HT-29 (cell line): ENCODE measurements at regions not wholly inside any gene's neighbourhood (a gene's known extent, or its start where the extent isn't known, plus 50 kb on each side); places are given as distances from the start of the nearest gene placed in this dataset.

Source experiments
- DNase-seq: peaks from one replicate; pipeline ENCODE4 v3.0.0-alpha.2; 2015; ENCODE audit warnings: low spot score

DNA sequence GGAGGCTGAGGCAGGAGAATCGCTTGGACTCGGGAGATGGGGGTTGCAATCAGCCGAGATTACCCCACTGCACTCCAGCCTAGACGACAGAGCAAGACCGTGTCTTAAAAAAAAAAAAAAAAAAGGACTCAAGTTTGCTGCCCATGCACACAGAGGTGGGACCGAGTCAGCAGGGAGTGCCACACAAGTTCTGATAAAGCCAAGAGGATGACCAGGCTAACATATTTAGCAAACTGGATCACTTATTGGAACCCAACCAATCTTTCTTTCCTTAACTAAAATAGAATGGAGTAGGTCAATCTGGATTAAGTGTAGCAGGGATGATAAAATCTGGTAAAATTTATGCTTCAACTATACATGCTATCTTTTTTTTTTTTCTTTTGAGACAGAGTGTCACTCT lies 190.4 kb upstream of the FOXN3 start:
- no peak for DNase-seq

DNA sequence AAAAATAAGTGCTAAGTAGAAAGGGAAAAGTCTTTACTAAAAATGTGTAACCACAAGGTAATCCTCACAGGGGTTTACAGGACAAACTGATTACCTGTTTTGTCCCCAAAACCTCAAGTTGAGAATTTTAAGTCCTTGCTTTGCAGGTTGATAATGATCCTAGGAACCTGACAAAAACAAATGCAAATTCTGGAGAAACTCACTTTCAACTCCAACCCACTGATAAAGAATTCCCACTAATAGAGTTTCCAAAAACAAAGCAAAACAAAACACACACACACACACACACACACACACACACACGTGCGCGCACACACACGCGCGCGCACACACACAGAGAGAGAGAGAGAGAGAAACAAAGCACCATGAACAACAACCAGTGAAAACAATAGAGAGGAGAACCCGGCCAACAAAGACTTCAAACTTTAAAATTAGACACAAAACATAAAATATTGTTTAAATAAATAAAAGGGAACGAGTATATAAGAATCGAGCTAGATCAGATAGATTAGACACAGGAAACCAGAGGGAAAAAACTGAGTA lies 187.0 kb upstream of the FOXN3 start:
- DNase-seq: no peak

GRCh38 chr14:89600950-89601826 lies 184.2 kb upstream of the FOXN3 start:
- no peak for DNase-seq

DNA sequence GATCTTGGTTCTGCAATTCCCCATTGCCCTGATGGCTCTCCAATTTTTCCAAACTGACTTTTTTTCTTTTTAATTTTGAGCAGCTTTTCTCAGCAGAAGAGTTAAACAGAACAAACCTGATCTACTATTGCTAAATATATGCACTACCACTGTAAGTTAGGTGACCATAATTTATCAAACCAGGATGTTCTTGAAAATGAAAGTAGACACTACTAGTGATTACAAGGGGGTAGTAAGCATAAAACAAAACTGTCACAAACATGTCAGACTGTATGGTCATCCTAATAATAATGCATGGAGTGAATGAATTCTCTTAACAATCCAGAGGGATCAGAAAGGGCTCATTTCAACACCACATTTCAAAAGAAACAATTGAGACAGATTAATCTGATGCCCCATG lies 183.0 kb upstream of the FOXN3 start:
- DNase-seq: no peak

- no peak for DNase-seq
Measured at GRCh38 chr14:89598548-89599186, 181.6 kb upstream of the FOXN3 start.

GRCh38 chr14:89592961-89593360 lies 175.9 kb upstream of the FOXN3 start:
- DNase-seq: no peak

- DNase-seq: no peak
Measured at GRCh38 chr14:89589400-89590118, 172.5 kb upstream of the FOXN3 start.

- DNase-seq: no peak
Measured at GRCh38 chr14:89588840-89589296, 171.8 kb upstream of the FOXN3 start.

GRCh38 chr14:89588016-89588415 lies 171.0 kb upstream of the FOXN3 start:
- DNase-seq: no peak

DNA sequence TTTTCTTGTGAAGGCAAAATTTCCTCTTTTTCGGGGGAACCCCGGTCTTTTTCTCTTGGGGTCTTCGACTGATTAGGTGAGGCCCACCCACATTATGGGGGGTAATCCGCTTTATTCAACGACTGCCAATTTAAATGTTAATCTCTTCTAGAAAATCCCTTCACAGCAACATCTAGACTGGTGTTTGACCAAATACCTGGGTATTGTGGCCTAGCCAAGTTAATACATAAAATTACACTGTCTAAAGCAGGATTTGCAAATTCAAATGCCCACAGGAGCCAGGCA lies 170.0 kb upstream of the FOXN3 start:
- no peak for DNase-seq

- no peak for DNase-seq
Measured at GRCh38 chr14:89586258-89587135, 169.5 kb upstream of the FOXN3 start.

GRCh38 chr14:89578156-89578555 lies 161.1 kb upstream of the FOXN3 start:
- no peak for DNase-seq

GRCh38 chr14:89576960-89577359 lies 159.9 kb upstream of the FOXN3 start:
- no peak for DNase-seq

DNA sequence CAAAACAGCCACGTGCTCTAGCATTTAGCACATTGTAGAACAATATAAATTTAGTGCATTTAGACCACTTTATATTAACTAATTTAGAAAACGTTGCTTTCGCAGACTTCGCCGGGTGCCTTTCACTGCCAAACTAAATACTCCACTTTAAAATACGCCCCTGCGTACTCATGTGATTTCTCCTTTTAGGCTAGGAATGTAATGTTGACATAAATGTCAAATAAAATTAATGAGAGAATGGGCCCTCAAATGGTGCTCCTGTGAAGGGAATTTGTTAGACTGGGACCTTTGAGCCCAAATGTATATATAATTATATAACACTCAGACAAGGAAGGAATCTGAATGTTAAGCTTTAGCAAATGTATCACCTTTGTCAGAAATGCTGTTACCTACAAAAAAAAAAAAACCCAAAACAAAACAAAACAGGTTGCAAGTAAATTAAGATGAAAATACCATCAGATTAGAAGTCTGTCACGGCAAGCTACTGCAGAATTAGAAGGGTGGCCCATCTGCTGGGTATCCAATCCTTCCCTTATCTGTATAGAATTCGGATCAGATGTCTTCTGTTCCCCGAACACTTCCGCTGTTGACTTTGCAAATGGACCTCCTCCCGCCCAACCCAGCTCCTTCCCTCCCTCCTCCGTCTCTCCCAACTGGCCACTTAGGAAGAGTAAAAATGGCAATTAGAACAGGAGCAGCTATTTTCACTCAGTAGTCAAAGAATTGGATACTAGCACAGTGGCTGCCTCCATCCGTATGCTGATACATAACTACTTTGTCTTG lies 159.3 kb upstream of the FOXN3 start:
- no peak for DNase-seq

- no peak for DNase-seq
Measured at GRCh38 chr14:89575386-89576061, 158.5 kb upstream of the FOXN3 start.

DNA sequence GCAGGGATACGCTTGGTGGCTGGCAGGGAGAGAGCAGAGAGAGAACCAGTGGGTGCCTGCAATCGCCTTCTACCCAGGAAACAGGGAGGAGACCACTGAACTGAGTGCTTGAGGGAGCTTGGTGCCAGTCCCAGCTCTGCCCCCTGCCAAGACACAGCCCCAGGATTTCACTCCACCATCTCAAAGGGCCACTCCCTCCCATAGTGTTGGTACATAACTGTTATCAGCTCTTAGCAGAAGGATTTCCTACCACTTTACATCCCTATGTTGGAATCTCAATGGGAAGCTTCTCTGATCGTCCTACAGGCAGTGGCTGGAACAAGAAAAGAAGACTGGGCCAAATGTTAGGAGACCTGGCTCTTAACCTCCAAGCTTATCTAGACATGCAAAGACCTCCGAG lies 157.4 kb upstream of the FOXN3 start:
- no peak for DNase-seq

DNA sequence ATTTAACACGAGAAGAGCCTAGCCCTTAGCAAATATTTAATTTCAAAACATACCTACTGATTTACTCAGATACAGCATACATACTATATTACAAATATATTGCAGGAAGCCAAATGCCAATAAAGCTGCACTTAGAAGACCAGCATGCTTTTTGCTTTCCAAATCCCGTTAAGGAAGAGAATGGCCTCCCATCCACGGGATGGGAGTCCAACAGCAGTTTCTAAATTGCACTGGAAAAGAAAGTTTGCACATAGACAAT lies 156.3 kb upstream of the FOXN3 start:
- DNase-seq: no peak

GRCh38 chr14:89572596-89573398 lies 155.8 kb upstream of the FOXN3 start:
- no peak for DNase-seq

- no peak for DNase-seq
Measured at GRCh38 chr14:89571491-89571890, 154.5 kb upstream of the FOXN3 start.
